ENCODE measurements at regions not wholly inside any gene's neighbourhood (a gene's known extent, or its start where the extent isn't known, plus 50 kb on each side); places are given as distances from the start of the nearest gene placed in this dataset.

DNA sequence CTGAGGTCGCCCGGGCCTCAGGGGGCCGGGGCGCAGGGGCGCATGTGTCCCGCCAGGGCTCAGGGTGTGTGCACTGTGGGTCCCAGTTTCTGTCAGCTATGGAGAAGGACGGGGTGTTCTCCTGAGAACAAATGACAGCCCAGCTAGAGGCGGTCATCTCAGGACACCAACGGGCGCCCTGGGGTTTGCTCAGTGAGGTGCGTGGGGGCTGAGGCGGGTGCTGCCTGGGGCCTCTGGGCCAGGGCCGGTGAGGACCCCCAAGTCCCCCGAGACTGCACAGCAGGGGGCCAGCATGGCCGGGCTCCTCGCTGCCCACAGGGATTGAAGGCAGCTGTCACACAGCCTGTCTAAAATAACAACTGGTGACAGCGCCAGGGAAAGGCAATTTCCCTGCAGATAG, 808.8 kb upstream of the SOX11 start:
- DNase-seq (no peak), ATAC-seq (ENCODE audit: insufficient read depth, low read depth) (no peak)
- H2AFZ ChIP-seq (ENCODE audit: low read depth, low read length) = no peak overlapping the region
- TF ChIP-seq EZH2 (IDR thresholded peaks at IDR 0.05; ENCODE audit: borderline replicate concordance, low read depth, low read length, severe bottlenecking) (no peak), CTCF (IDR thresholded peaks at IDR 0.05; ENCODE audit: borderline replicate concordance, extremely low read depth, low read length, poor library complexity, severe bottlenecking) (no peak)
- H3K79me2 ChIP-seq (ENCODE audit: insufficient read depth, low read length) = no peaks in the 10 kb centered on the region
- H3K27me3 ChIP-seq (ENCODE audit: insufficient read depth, low read length, poor library complexity) = no peaks in the 10 kb centered on the region
- no peaks in the 10 kb centered on the region for H3K36me3 ChIP-seq (ENCODE audit: insufficient read depth, low read length)
- no peak overlapping the region for H3K4me3 ChIP-seq (ENCODE audit: low read depth in 1 of 2, low read length in 2 of 2)
- H3K9me3 ChIP-seq (ENCODE audit: insufficient read depth, low read length, severe bottlenecking) = no peaks in the 10 kb centered on the region
- no peak overlapping the region for H3K4me2 ChIP-seq (ENCODE audit: insufficient read depth, low read length)
- H4K20me1 ChIP-seq (ENCODE audit: insufficient read depth, low read length) = no peaks in the 10 kb centered on the region
- H3K9ac ChIP-seq (ENCODE audit: low read depth, low read length) = no peak overlapping the region
- no peak overlapping the region for H3K27ac ChIP-seq (ENCODE audit: low read length)
- no peaks in the 10 kb centered on the region for H3K4me1 ChIP-seq (ENCODE audit: insufficient read depth, low read length)

DNA sequence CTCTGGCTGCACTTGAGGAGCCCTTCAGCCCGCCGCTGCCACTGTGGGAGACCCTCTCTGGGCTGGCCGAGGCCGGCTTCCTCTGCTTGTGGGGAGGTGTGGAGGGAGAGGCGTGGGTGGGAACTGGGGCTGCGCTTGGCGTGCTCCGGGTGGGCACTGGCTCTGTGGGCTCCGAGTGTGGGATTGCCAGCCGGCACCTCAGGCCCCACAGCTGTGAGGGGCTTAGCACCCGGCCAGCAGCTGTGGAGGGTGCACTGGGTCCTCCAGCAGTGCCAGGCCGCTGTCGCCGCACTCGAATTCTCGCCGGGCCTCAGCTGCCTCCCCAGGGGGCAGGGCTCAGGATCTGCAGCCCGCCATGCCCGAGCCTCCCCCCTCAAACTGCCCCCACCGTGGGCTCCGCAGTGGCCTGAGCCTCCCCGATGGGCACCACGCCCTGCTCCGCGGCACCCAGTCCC, 808.0 kb upstream of the SOX11 start:
- H3K79me2 ChIP-seq (ENCODE audit: insufficient read depth, low read length) = no peaks in the 10 kb centered on the region
- no peak overlapping the region for H3K4me3 ChIP-seq (ENCODE audit: low read depth in 1 of 2, low read length in 2 of 2)
- no peak for ATAC-seq (ENCODE audit: insufficient read depth, low read depth)
- H3K4me1 ChIP-seq (ENCODE audit: insufficient read depth, low read length) = no peaks in the 10 kb centered on the region
- H3K36me3 ChIP-seq (ENCODE audit: insufficient read depth, low read length) = no peaks in the 10 kb centered on the region
- no peak overlapping the region for H3K27ac ChIP-seq (ENCODE audit: low read length)
- H3K4me2 ChIP-seq (ENCODE audit: insufficient read depth, low read length) = no peak overlapping the region
- no peak overlapping the region for H3K9ac ChIP-seq (ENCODE audit: low read depth, low read length)
- no peaks in the 10 kb centered on the region for H4K20me1 ChIP-seq (ENCODE audit: insufficient read depth, low read length)
- no peak for DNase-seq
- H3K9me3 ChIP-seq (ENCODE audit: insufficient read depth, low read length, severe bottlenecking) = no peaks in the 10 kb centered on the region
- no peak overlapping the region for H2AFZ ChIP-seq (ENCODE audit: low read depth, low read length)
- TF ChIP-seq EZH2 (IDR thresholded peaks at IDR 0.05; ENCODE audit: borderline replicate concordance, low read depth, low read length, severe bottlenecking) = no peak
- no peak for TF ChIP-seq CTCF (IDR thresholded peaks at IDR 0.05; ENCODE audit: borderline replicate concordance, extremely low read depth, low read length, poor library complexity, severe bottlenecking)
- H3K27me3 ChIP-seq (ENCODE audit: insufficient read depth, low read length, poor library complexity) = no peaks in the 10 kb centered on the region

- Histone ChIP-seq H3K79me2 (ENCODE audit: insufficient read depth, low read length) (no peaks in the 10 kb centered on the region), H4K20me1 (ENCODE audit: insufficient read depth, low read length) (no peaks in the 10 kb centered on the region), H3K4me1 (ENCODE audit: insufficient read depth, low read length) (no peaks in the 10 kb centered on the region), H3K4me3 (ENCODE audit: low read depth in 1 of 2, low read length in 2 of 2) (no peak overlapping the region), H3K36me3 (ENCODE audit: insufficient read depth, low read length) (no peaks in the 10 kb centered on the region), H3K9me3 (ENCODE audit: insufficient read depth, low read length, severe bottlenecking) (no peaks in the 10 kb centered on the region), H3K9ac (ENCODE audit: low read depth, low read length) (no peak overlapping the region), H2AFZ (ENCODE audit: low read depth, low read length) (no peak overlapping the region), H3K4me2 (ENCODE audit: insufficient read depth, low read length) (no peak overlapping the region), H3K27ac (ENCODE audit: low read length) (no peak overlapping the region), H3K27me3 (ENCODE audit: insufficient read depth, low read length, poor library complexity) (no peaks in the 10 kb centered on the region)
- DNase-seq (no peak), ATAC-seq (ENCODE audit: insufficient read depth, low read depth) (no peak)
- TF ChIP-seq EZH2 (IDR thresholded peaks at IDR 0.05; ENCODE audit: borderline replicate concordance, low read depth, low read length, severe bottlenecking) (no peak), CTCF (IDR thresholded peaks at IDR 0.05; ENCODE audit: borderline replicate concordance, extremely low read depth, low read length, poor library complexity, severe bottlenecking) (no peak)
Measured at GRCh38 chr2:4891394-4891793, 800.8 kb upstream of the SOX11 start.

- Histone ChIP-seq H3K27me3 (ENCODE audit: insufficient read depth, low read length, poor library complexity) (no peaks in the 10 kb centered on the region), H3K4me1 (ENCODE audit: insufficient read depth, low read length) (no peaks in the 10 kb centered on the region), H2AFZ (ENCODE audit: low read depth, low read length) (no peak overlapping the region), H3K27ac (ENCODE audit: low read length) (no peak overlapping the region), H3K4me3 (ENCODE audit: low read depth in 1 of 2, low read length in 2 of 2) (no peak overlapping the region), H3K36me3 (ENCODE audit: insufficient read depth, low read length) (no peaks in the 10 kb centered on the region), H3K9ac (ENCODE audit: low read depth, low read length) (no peak overlapping the region), H3K79me2 (ENCODE audit: insufficient read depth, low read length) (no peaks in the 10 kb centered on the region), H3K9me3 (ENCODE audit: insufficient read depth, low read length, severe bottlenecking) (no peaks in the 10 kb centered on the region), H3K4me2 (ENCODE audit: insufficient read depth, low read length) (no peak overlapping the region), H4K20me1 (ENCODE audit: insufficient read depth, low read length) (no peaks in the 10 kb centered on the region)
- no peak for TF ChIP-seq EZH2 (IDR thresholded peaks at IDR 0.05; ENCODE audit: borderline replicate concordance, low read depth, low read length, severe bottlenecking)
- TF ChIP-seq CTCF (IDR thresholded peaks at IDR 0.05; ENCODE audit: borderline replicate concordance, extremely low read depth, low read length, poor library complexity, severe bottlenecking) = no peak
- ATAC-seq (ENCODE audit: insufficient read depth, low read depth) (no peak), DNase-seq (no peak)
Measured at GRCh38 chr2:4895371-4895770, 796.8 kb upstream of the SOX11 start.

Data from DND-41 (cell line).